ENCODE measurements at regions not wholly inside any gene's neighbourhood (a gene's known extent, or its start where the extent isn't known, plus 50 kb on each side); places are given as distances from the start of the nearest gene placed in this dataset.

DNA sequence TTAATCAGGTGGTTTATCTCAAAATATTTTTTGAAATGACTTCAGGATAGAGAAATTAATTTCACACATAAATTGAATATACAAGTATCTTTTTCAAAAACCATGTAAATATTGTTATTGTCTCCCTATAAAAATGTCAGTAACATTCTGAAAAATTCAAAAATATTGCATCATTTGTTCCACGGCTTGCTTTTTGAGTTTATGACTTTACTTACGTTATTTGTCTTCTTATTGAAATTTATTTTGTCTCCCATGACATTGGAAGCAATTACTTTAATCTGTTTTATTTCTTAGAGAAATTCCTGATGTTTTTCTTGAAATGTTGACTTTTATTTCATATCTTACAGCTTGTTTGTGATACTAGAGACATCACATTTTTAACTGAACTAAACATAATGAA, 56.9 kb upstream of the P2RY1 start:
- H3K36me3 Mint-ChIP-seq (ENCODE audit: insufficient read depth, unreplicated experiment) = no peaks in the 10 kb centered on the region
- intact Hi-C loops (cut with micrococcal nuclease; ENCODE audit: unreplicated experiment) = no loop called here

DNA sequence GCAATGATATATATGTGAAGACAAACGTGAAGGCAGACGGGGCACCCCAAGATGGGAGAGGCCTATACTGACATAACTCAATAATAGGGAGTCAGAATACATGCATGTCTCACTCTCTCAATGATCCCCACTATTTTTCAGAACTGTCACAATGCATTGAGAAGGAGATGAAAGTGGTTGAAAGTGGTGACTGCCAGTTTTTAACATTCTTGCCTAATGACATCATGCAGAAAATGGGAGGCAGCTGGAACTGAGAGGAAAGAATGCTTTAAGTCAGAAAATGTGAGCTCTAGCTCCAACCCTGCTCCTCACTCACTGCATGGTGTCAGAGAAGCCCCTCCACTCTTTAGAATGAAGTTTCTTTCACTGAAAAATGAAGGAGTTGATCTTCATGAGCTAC, 55.3 kb upstream of the P2RY1 start:
- TF ChIP-seq, protein P1, sequence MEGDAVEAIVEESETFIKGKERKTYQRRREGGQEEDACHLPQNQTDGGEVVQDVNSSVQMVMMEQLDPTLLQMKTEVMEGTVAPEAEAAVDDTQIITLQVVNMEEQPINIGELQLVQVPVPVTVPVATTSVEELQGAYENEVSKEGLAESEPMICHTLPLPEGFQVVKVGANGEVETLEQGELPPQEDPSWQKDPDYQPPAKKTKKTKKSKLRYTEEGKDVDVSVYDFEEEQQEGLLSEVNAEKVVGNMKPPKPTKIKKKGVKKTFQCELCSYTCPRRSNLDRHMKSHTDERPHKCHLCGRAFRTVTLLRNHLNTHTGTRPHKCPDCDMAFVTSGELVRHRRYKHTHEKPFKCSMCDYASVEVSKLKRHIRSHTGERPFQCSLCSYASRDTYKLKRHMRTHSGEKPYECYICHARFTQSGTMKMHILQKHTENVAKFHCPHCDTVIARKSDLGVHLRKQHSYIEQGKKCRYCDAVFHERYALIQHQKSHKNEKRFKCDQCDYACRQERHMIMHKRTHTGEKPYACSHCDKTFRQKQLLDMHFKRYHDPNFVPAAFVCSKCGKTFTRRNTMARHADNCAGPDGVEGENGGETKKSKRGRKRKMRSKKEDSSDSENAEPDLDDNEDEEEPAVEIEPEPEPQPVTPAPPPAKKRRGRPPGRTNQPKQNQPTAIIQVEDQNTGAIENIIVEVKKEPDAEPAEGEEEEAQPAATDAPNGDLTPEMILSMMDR (IDR thresholded peaks at IDR 0.05; ENCODE audit: insufficient read depth in 1 of 2, low read depth in 1 of 2, low read length in 1 of 2, severe bottlenecking in 1 of 2, unreplicated experiment in 1 of 2) = no peak

More for the DNA sequence above, 56.9 kb upstream of the P2RY1 start:
- no TSS peak for BruUV-seq (replicated peaks)
- peaks cover 18% of the 10 kb centered on the region for H3K4me1 Mint-ChIP-seq (ENCODE audit: low read depth, unreplicated experiment)
- TF ChIP-seq, protein P1 (IDR thresholded peaks at IDR 0.05; ENCODE audit: insufficient read depth in 1 of 2, low read depth in 1 of 2, low read length in 1 of 2, severe bottlenecking in 1 of 2, unreplicated experiment in 1 of 2) = no peak
- H3K4me3 ChIP-seq (ENCODE audit: low read depth, low read length) = no peak overlapping the region
- POLR2A ChIA-PET = no interaction called here
- H3K9me3 ChIP-seq = no peaks in the 10 kb centered on the region
- H3K27ac Mint-ChIP-seq (ENCODE audit: unreplicated experiment) = no peak overlapping the region
- no peaks in the 10 kb centered on the region for H3K27me3 Mint-ChIP-seq (ENCODE audit: insufficient read depth, unreplicated experiment)
- CTCF ChIA-PET = no interaction called here
- H3K36me3 ChIP-seq (ENCODE audit: control insufficient read depth, insufficient read depth, low read length) = no peaks in the 10 kb centered on the region
- H3K4me1 ChIP-seq = peaks cover 10% of the 10 kb centered on the region
- H3K4me3 Mint-ChIP-seq (ENCODE audit: unreplicated experiment) = no peak overlapping the region
- DNase-seq = no peak
- no peaks in the 10 kb centered on the region for H3K9me3 Mint-ChIP-seq (ENCODE audit: unreplicated experiment)
- no peaks in the 10 kb centered on the region for H3K27me3 ChIP-seq (replicated peaks; ENCODE audit: control insufficient read depth, insufficient read depth, low read length)

DNA sequence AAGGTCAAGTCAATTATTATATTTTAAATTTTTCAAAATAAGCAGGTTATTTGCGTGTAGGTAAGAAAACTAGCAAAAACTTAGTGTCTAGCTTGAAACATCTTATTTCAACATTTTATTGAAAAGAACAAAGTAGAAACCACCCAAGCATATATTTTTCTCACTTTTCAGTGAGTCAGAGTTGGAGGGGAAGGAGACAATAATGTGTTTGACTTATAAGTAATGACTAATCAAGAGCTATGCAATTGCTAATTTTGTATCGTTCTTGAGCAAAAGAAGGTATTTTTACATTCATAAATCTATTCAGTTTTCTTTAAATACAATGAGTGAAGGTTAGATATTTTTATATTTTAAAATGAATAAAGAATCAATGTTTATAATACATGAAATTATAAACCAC, 54.4 kb upstream of the P2RY1 start:
- Histone ChIP-seq H3K36me3 (ENCODE audit: control insufficient read depth, insufficient read depth, low read length) (no peaks in the 10 kb centered on the region), H3K4me3 (ENCODE audit: low read depth, low read length) (no peak overlapping the region), H3K9me3 (no peaks in the 10 kb centered on the region), H3K4me1 (peaks cover 14% of the 10 kb centered on the region), H3K27me3 (replicated peaks; ENCODE audit: control insufficient read depth, insufficient read depth, low read length) (no peaks in the 10 kb centered on the region)
- H3K27me3 Mint-ChIP-seq (ENCODE audit: insufficient read depth, unreplicated experiment) = no peaks in the 10 kb centered on the region
- H3K36me3 Mint-ChIP-seq (ENCODE audit: insufficient read depth, unreplicated experiment) = no peaks in the 10 kb centered on the region
- peaks cover 19% of the 10 kb centered on the region for H3K4me1 Mint-ChIP-seq (ENCODE audit: low read depth, unreplicated experiment)
- no TSS peak for BruUV-seq (replicated peaks)
- H3K27ac Mint-ChIP-seq (ENCODE audit: unreplicated experiment) = no peak overlapping the region
- TF ChIP-seq, protein P1 (IDR thresholded peaks at IDR 0.05; ENCODE audit: insufficient read depth in 1 of 2, low read depth in 1 of 2, low read length in 1 of 2, severe bottlenecking in 1 of 2, unreplicated experiment in 1 of 2) = no peak
- POLR2A ChIA-PET = no interaction called here
- no peak for DNase-seq
- H3K9me3 Mint-ChIP-seq (ENCODE audit: unreplicated experiment) = no peaks in the 10 kb centered on the region
- CTCF ChIA-PET = no interaction called here
- no peak overlapping the region for H3K4me3 Mint-ChIP-seq (ENCODE audit: unreplicated experiment)
- intact Hi-C loops (cut with micrococcal nuclease; ENCODE audit: unreplicated experiment) = no loop called here

More for the DNA sequence above, 55.3 kb upstream of the P2RY1 start:
- ChIA-PET POLR2A (no interaction called here), CTCF (no interaction called here)
- no peak overlapping the region for H3K4me3 ChIP-seq (ENCODE audit: low read depth, low read length)
- Mint-ChIP-seq H3K27ac (ENCODE audit: unreplicated experiment) (no peak overlapping the region), H3K4me1 (ENCODE audit: low read depth, unreplicated experiment) (peaks cover 12% of the 10 kb centered on the region), H3K9me3 (ENCODE audit: unreplicated experiment) (no peaks in the 10 kb centered on the region), H3K36me3 (ENCODE audit: insufficient read depth, unreplicated experiment) (no peaks in the 10 kb centered on the region), H3K27me3 (ENCODE audit: insufficient read depth, unreplicated experiment) (no peaks in the 10 kb centered on the region), H3K4me3 (ENCODE audit: unreplicated experiment) (no peak overlapping the region)
- intact Hi-C loops (cut with micrococcal nuclease; ENCODE audit: unreplicated experiment) = no loop called here
- H3K36me3 ChIP-seq (ENCODE audit: control insufficient read depth, insufficient read depth, low read length) = no peaks in the 10 kb centered on the region
- H3K9me3 ChIP-seq = no peaks in the 10 kb centered on the region
- peaks cover 10% of the 10 kb centered on the region for H3K4me1 ChIP-seq
- no peak for DNase-seq
- no TSS peak for BruUV-seq (replicated peaks)
- H3K27me3 ChIP-seq (replicated peaks; ENCODE audit: control insufficient read depth, insufficient read depth, low read length) = no peaks in the 10 kb centered on the region

All from Caco-2 (cell line).